Esophagus muscularis mucosa (tissue), 4 donors: ENCODE measurements at regions not wholly inside any gene's neighbourhood (a gene's known extent, or its start where the extent isn't known, plus 50 kb on each side); places are given as distances from the start of the nearest gene placed in this dataset.
"Not testable (repeated sequence)": the region's sequence is repeated elsewhere in the genome, so short reads cannot be mapped to it uniquely, and the experiment has no call there.

Experiments
- EP300 ChIP-seq: sonication (generic); formaldehyde crosslinking; IDR thresholded peaks from one replicate; pipeline ENCODE4 v1.6.1; 2017; ENCODE audit warnings: antibody characterized with exemption
- POLR2A ChIP-seq: fragments of 450-650 bp; IDR thresholded peaks from one replicate; pipeline ENCODE4 v1.6.1; 2017; ENCODE audit warnings: antibody characterized with exemption, moderate library complexity, mild to moderate bottlenecking, low read depth
- TF ChIP-seq, protein P1 (sequence below), 3 experiments: fragments of 200-600 bp in 2 of 3; fragments of 450-650 bp in 1 of 3; sonication (generic) in 2 of 3; IDR thresholded peaks; one replicate each; pipeline ENCODE4 v1.5.1; 2017 to 2019; ENCODE audit warnings: antibody characterized with exemption in 3 of 3, mild to moderate bottlenecking in 2 of 3, moderate library complexity in 1 of 3

DNA sequence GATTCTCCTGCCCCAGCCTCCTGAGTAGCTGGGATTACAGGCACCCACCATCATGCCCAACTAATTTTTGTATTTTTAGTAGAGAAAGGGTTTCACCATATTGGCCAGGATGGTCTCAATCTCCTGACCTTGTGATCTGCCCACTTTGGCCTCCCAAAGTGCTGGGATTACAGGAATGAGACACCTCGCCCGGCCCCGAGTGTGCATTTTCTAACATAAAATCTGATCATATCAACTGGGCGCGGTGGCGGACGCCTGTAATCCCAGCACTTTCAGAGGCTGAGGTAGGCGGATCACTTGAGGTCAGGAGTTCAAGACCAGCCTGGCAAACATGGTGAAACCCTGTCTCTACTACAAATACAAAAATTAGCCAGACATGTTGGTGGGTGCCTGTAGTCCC is 745.5 kb upstream of the TPTE start:
- not testable (repeated sequence) for TF ChIP-seq POLR2A, EP300
- TF ChIP-seq, protein P1, sequence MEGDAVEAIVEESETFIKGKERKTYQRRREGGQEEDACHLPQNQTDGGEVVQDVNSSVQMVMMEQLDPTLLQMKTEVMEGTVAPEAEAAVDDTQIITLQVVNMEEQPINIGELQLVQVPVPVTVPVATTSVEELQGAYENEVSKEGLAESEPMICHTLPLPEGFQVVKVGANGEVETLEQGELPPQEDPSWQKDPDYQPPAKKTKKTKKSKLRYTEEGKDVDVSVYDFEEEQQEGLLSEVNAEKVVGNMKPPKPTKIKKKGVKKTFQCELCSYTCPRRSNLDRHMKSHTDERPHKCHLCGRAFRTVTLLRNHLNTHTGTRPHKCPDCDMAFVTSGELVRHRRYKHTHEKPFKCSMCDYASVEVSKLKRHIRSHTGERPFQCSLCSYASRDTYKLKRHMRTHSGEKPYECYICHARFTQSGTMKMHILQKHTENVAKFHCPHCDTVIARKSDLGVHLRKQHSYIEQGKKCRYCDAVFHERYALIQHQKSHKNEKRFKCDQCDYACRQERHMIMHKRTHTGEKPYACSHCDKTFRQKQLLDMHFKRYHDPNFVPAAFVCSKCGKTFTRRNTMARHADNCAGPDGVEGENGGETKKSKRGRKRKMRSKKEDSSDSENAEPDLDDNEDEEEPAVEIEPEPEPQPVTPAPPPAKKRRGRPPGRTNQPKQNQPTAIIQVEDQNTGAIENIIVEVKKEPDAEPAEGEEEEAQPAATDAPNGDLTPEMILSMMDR (IDR thresholded peaks at IDR 0.05): not testable (repeated sequence)
